ENCODE measurements at regions not wholly inside any gene's neighbourhood (a gene's known extent, or its start where the extent isn't known, plus 50 kb on each side); places are given as distances from the start of the nearest gene placed in this dataset.

GRCh38 chr7:110480964-110481363 is 610.0 kb upstream of the LRRN3 start:
- no peak for TF ChIP-seq CTCF (IDR thresholded peaks at IDR 0.05)
- no peak for TF ChIP-seq POLR2A (IDR thresholded peaks at IDR 0.05)

Data from uterus (tissue), 2 donors.